ENCODE measurements at regions not wholly inside any gene's neighbourhood (a gene's known extent, or its start where the extent isn't known, plus 50 kb on each side); places are given as distances from the start of the nearest gene placed in this dataset.

DNA sequence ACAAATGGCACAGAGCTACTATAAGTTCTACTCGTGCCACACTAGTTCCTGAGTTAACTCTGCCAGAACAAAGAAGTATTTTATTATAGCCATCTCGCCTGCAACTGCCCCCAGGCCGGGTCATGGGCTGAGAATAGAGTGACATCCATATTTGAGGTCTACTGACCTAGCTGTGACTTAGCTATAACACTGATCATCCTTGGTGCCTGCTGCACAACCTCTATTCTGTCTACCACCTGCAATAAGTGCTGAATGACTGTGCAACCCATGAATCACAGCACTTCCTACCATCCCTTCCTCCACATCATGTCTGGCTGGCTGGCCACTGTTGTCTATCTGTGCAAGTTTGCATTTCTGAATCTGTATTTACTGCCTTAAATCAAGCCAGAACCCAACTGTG is 506.5 kb upstream of the TBL1XR1 start:
- Histone ChIP-seq H3K56ac (replicated peaks; ENCODE audit: insufficient read length, low read depth, low read length) (no peak overlapping the region), H3K14ac (ENCODE audit: insufficient read length) (no peak overlapping the region), H2AFZ (ENCODE audit: low read length) (no peak overlapping the region), H3K4me1 (replicated peaks in 1 of 4; ENCODE audit: control insufficient read depth in 3 of 4, insufficient read depth in 4 of 4, low read length in 3 of 4) (no peaks in the 10 kb centered on the region), H2BK120ac (replicated peaks; ENCODE audit: low read depth, low read length) (no peak overlapping the region), H3K4me3 (ENCODE audit: extremely low read depth in 1 of 4, insufficient read depth in 2 of 4, low read depth in 3 of 4, low read length in 4 of 4) (no peak overlapping the region), H3K27me3 (replicated peaks in 1 of 4; ENCODE audit: control insufficient read depth in 3 of 4, extremely low read depth in 1 of 4, insufficient read depth in 3 of 4, low read length in 3 of 4) (no peaks in the 10 kb centered on the region), H2BK12ac (ENCODE audit: low read depth, low read length) (no peak overlapping the region), H3K9ac (replicated peaks in 1 of 4; ENCODE audit: extremely low read depth in 1 of 4, low read depth in 3 of 4, low read length in 3 of 4) (no peak overlapping the region), H3K9me3 (ENCODE audit: insufficient read depth in 2 of 2, low read depth in 1 of 2, low read length in 1 of 2) (no peaks in the 10 kb centered on the region), H3K4me2 (ENCODE audit: insufficient read depth in 1 of 2, low read depth in 2 of 2, low read length in 2 of 2) (no peak overlapping the region), H3K79me2 (ENCODE audit: control insufficient read depth in 1 of 2, insufficient read depth in 2 of 2, low read length in 2 of 2) (no peaks in the 10 kb centered on the region), H2BK20ac (ENCODE audit: low read length) (no peak overlapping the region), H2AK5ac (ENCODE audit: low read depth, low read length) (no peak overlapping the region), H3K27ac (ENCODE audit: low read depth, low read length) (no peak overlapping the region), H4K5ac (ENCODE audit: insufficient read length, low read depth, low read length) (no peak overlapping the region), H2BK5ac (ENCODE audit: low read depth, low read length) (no peak overlapping the region), H2BK15ac (ENCODE audit: low read length) (no peak overlapping the region), H3K18ac (ENCODE audit: extremely low read depth, low read length) (no peak overlapping the region), H4K20me1 (replicated peaks in 1 of 2; ENCODE audit: control insufficient read depth in 1 of 2, insufficient read depth in 2 of 2, low read length in 2 of 2) (no peaks in the 10 kb centered on the region), H3K4ac (replicated peaks; ENCODE audit: insufficient read length, low read depth, low read length) (no peak overlapping the region), H3K23me2 (ENCODE audit: low read depth, low read length) (no peaks in the 10 kb centered on the region), H3K36me3 (ENCODE audit: control insufficient read depth in 2 of 4, insufficient read depth in 4 of 4, low read length in 3 of 4) (no peaks in the 10 kb centered on the region), H3K79me1 (ENCODE audit: low read depth, low read length) (no peaks in the 10 kb centered on the region), H4K91ac (replicated peaks; ENCODE audit: insufficient read length, low read length) (no peak overlapping the region), H3K23ac (ENCODE audit: insufficient read length) (no peak overlapping the region), H4K8ac (ENCODE audit: extremely low read depth, insufficient read depth, low read length) (no peak overlapping the region)
- CTCF ChIA-PET (ENCODE audit: partially characterized antibody): interaction anchor here (0.5 kb wide), 1 partner anchor 596 kb away, joined by 3 read pairs; no protein-coding TSS in a partner anchor
- WGBS, 2 experiments (ENCODE audit: extremely low coverage in 1 of 2, insufficient coverage in 1 of 2, insufficient read length in 1 of 2, insufficient replicate concordance in 2 of 2, low coverage in 1 of 2, low lambda C conversion rate in 2 of 2, missing lambda C conversion rate in 1 of 2): 90% methylated on average over 3 of the region's 3 CpGs; no CpG with 5 or more reads in 1 of the 2 experiments
- DNase-seq (ENCODE audit: low read depth in 1 of 2, low spot score in 2 of 2) (no peak), FAIRE-seq (no peak)
- POLR2A ChIA-PET (ENCODE audit: partially characterized antibody): no interaction called here
- TF ChIP-seq RNF2 (IDR thresholded peaks at IDR 0.05; ENCODE audit: borderline replicate concordance, low read depth, low read length, missing control alignments, poor library complexity, severe bottlenecking) (no peak), BACH1 (IDR thresholded peaks at IDR 0.05; ENCODE audit: low read length) (no peak), GABPA (IDR thresholded peaks at IDR 0.05; ENCODE audit: borderline replicate concordance, insufficient read depth, low read length) (no peak), MAFK (IDR thresholded peaks at IDR 0.05; ENCODE audit: low read depth, low read length) (no peak), RXRA (IDR thresholded peaks at IDR 0.05; ENCODE audit: insufficient read depth, low read depth, low read length) (no peak), KDM1A (IDR thresholded peaks at IDR 0.05; ENCODE audit: borderline replicate concordance, low read length) (no peak)
